ENCODE measurements at regions not wholly inside any gene's neighbourhood (a gene's known extent, or its start where the extent isn't known, plus 50 kb on each side); places are given as distances from the start of the nearest gene placed in this dataset.

GRCh38 chr6:2454180-2454579 is 208.8 kb upstream of the GMDS start:
- DNase-seq: no peak

GRCh38 chr6:2450546-2450945 is 205.1 kb upstream of the GMDS start:
- DNase-seq: no peak

- DNase-seq: no peak
Measured at GRCh38 chr6:2449572-2449940, 204.2 kb upstream of the GMDS start.

- no peak for DNase-seq
Measured at GRCh38 chr6:2448826-2449571, 203.6 kb upstream of the GMDS start.

- no peak for DNase-seq
Measured at GRCh38 chr6:2447931-2448330, 202.5 kb upstream of the GMDS start.

GRCh38 chr6:2447318-2447920 is 202.0 kb upstream of the GMDS start:
- no peak for DNase-seq

- DNase-seq: no peak
Measured at GRCh38 chr6:2441601-2442475, 196.4 kb upstream of the GMDS start.

- no peak for DNase-seq
Measured at GRCh38 chr6:2440516-2440915, 195.1 kb upstream of the GMDS start.

- DNase-seq: no peak
Measured at GRCh38 chr6:2439632-2440031, 194.2 kb upstream of the GMDS start.

GRCh38 chr6:2439082-2439481 is 193.7 kb upstream of the GMDS start:
- DNase-seq: no peak

- no peak for DNase-seq
Measured at GRCh38 chr6:2436410-2437154, 191.2 kb upstream of the GMDS start.

GRCh38 chr6:2435323-2435722 is 189.9 kb upstream of the GMDS start:
- DNase-seq: no peak

GRCh38 chr6:2434912-2435311 is 189.5 kb upstream of the GMDS start:
- no peak for DNase-seq

- DNase-seq: no peak
Measured at GRCh38 chr6:2434116-2434515, 188.7 kb upstream of the GMDS start.

GRCh38 chr6:2433711-2434110 is 188.3 kb upstream of the GMDS start:
- DNase-seq: no peak

GRCh38 chr6:2433266-2433665 is 187.9 kb upstream of the GMDS start:
- no peak for DNase-seq

GRCh38 chr6:2432292-2432691 is 186.9 kb upstream of the GMDS start:
- DNase-seq: no peak

GRCh38 chr6:2430612-2431011 is 185.2 kb upstream of the GMDS start:
- no peak for DNase-seq

- DNase-seq: no peak
Measured at GRCh38 chr6:2429460-2429859, 184.1 kb upstream of the GMDS start.

GRCh38 chr6:2429032-2429431 is 183.6 kb upstream of the GMDS start:
- no peak for DNase-seq

GRCh38 chr6:2426561-2427340 is 181.3 kb upstream of the GMDS start:
- DNase-seq: no peak

GRCh38 chr6:2416128-2416712 is 170.8 kb upstream of the GMDS start:
- no peak for DNase-seq
